ENCODE measurements at regions not wholly inside any gene's neighbourhood (a gene's known extent, or its start where the extent isn't known, plus 50 kb on each side); places are given as distances from the start of the nearest gene placed in this dataset.

GRCh38 chr16:26724189-26724588, 342.5 kb upstream of the C16orf82 start:
- no peak for TF ChIP-seq CTCF (IDR thresholded peaks at IDR 0.05; ENCODE audit: extremely low read depth, insufficient read depth, missing control alignments)
- in situ Hi-C loops (cut with MboI; ENCODE audit: low pct_unique_long_range_greater_than_20kb, low sequenced_read_pairs, unreplicated experiment), result no loop called here
- DNase-seq (ENCODE audit: low spot score), result no peak

GRCh38 chr16:26727848-26728247, 338.9 kb upstream of the C16orf82 start:
- TF ChIP-seq CTCF (IDR thresholded peaks at IDR 0.05; ENCODE audit: extremely low read depth, insufficient read depth, missing control alignments), result no peak
- in situ Hi-C loops (cut with MboI; ENCODE audit: low pct_unique_long_range_greater_than_20kb, low sequenced_read_pairs, unreplicated experiment), result no loop called here
- no peak for DNase-seq (ENCODE audit: low spot score)

DNA sequence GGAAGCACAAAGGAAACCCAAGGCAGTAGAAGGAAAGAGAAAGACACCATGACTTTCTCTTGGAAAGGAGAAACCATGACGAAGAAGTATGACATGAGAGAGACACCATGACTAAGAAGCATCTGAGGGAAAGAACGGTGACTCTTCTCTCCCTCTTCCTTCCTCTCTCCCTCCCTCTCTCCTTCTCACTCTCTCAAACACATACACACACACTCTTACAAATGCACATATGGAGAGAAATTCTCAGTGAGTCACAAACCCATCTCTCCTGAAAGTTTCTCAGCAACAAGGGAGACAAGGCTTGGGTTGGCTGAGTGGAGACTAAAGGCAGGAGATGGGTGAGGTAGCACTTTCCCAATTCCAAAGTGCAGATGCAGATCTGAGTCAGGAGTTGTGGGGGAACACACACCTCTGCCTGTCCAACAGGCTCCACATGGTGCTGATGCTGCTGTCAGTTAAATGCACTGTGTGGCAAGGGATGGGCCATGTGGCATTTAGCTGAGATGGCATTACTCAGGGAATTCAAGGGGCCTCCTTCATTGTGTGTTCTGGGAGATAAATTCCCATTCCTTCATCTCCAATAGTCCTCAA, 336.7 kb upstream of the C16orf82 start:
- in situ Hi-C loops (cut with MboI; ENCODE audit: low pct_unique_long_range_greater_than_20kb, low sequenced_read_pairs, unreplicated experiment), result no loop called here
- DNase-seq (ENCODE audit: low spot score), result no peak
- TF ChIP-seq CTCF (IDR thresholded peaks at IDR 0.05; ENCODE audit: extremely low read depth, insufficient read depth, missing control alignments), result no peak

- no peak for TF ChIP-seq CTCF (IDR thresholded peaks at IDR 0.05; ENCODE audit: extremely low read depth, insufficient read depth, missing control alignments)
- no peak for DNase-seq (ENCODE audit: low spot score)
- in situ Hi-C loops (cut with MboI; ENCODE audit: low pct_unique_long_range_greater_than_20kb, low sequenced_read_pairs, unreplicated experiment), result no loop called here
Measured at GRCh38 chr16:26731729-26732128, 335.0 kb upstream of the C16orf82 start.

- no peak for TF ChIP-seq CTCF (IDR thresholded peaks at IDR 0.05; ENCODE audit: extremely low read depth, insufficient read depth, missing control alignments)
- DNase-seq (ENCODE audit: low spot score), result no peak
- in situ Hi-C loops (cut with MboI; ENCODE audit: low pct_unique_long_range_greater_than_20kb, low sequenced_read_pairs, unreplicated experiment), result no loop called here
Measured at GRCh38 chr16:26733710-26734109, 333.0 kb upstream of the C16orf82 start.

GRCh38 chr16:26735521-26735920, 331.2 kb upstream of the C16orf82 start:
- no peak for DNase-seq (ENCODE audit: low spot score)
- no peak for TF ChIP-seq CTCF (IDR thresholded peaks at IDR 0.05; ENCODE audit: extremely low read depth, insufficient read depth, missing control alignments)
- in situ Hi-C loops (cut with MboI; ENCODE audit: low pct_unique_long_range_greater_than_20kb, low sequenced_read_pairs, unreplicated experiment), result no loop called here

DNA sequence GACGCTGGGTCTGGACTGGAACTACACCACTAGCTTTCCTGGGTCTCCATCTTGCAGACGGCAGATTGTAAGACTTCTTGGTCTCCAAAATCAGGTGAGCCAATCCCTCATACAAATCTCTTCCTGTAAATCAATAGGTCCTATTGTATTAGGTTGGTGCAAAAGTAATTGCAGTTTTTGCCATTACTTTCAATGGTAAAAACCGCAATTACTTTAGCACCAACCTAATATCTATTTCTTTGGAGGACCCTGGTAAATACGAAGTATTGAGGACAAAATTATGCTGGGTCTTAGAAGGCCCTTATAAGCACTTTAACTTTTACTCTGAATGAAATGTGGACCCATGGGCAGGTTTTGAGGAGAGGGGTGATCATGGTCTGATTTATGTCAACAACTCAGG, 330.6 kb upstream of the C16orf82 start:
- TF ChIP-seq CTCF (IDR thresholded peaks at IDR 0.05; ENCODE audit: extremely low read depth, insufficient read depth, missing control alignments), result no peak
- in situ Hi-C loops (cut with MboI; ENCODE audit: low pct_unique_long_range_greater_than_20kb, low sequenced_read_pairs, unreplicated experiment), result no loop called here

More for the DNA sequence above, 330.6 kb upstream of the C16orf82 start:
- no peak for DNase-seq (ENCODE audit: low spot score)

All from GM13977 (cell line).